Natural killer cell (primary cell): ENCODE measurements at regions not wholly inside any gene's neighbourhood (a gene's known extent, or its start where the extent isn't known, plus 50 kb on each side); places are given as distances from the start of the nearest gene placed in this dataset.

Source experiments
- ATAC-seq, 3 donors: fragments of 150-1000 bp in 2 of 3; fragments of 200-7000 bp in 1 of 3; cut with Tn5 transposase; 1 replicate in 1 of 3; 2 replicates in 2 of 3; pipeline ENCODE4 v1.10.0; 2021; ENCODE audit warnings: mild to moderate bottlenecking in 2 of 3, moderate library complexity in 2 of 3
- DNase-seq, 2 donors: peaks; one replicate each; pipeline versions ENCODE4 v3.0.0 to v3.0.0-alpha.2; 2013 to 2021; ENCODE audit warnings: mixed read lengths in 1 of 2
- H3K27ac ChIP-seq: one replicate; pipeline ENCODE4 v1.5.1; 2013; ENCODE audit warnings: mild to moderate bottlenecking, low read length
- H3K27me3 ChIP-seq: one replicate; pipeline ENCODE4 v1.6.1; 2013; ENCODE audit warnings: low read length; ENCODE audit not compliant: control insufficient read depth, insufficient read depth
- H3K36me3 ChIP-seq: one replicate; pipeline ENCODE4 v1.6.1; 2013; ENCODE audit warnings: low read length; ENCODE audit not compliant: control insufficient read depth, insufficient read depth
- H3K4me1 ChIP-seq: one replicate; pipeline ENCODE4 v1.6.1; 2013; ENCODE audit warnings: low read length; ENCODE audit not compliant: control insufficient read depth, insufficient read depth
- H3K4me3 ChIP-seq: one replicate; pipeline ENCODE4 v1.5.1; 2013; ENCODE audit warnings: low read length
- H3K9me3 ChIP-seq: one replicate; pipeline ENCODE4 v1.6.1; 2013; ENCODE audit warnings: low read length; ENCODE audit not compliant: control insufficient read depth, insufficient read depth
- H3K27ac Mint-ChIP-seq, 2 donors: one replicate each; pipeline ENCODE4 v1.8.0; 2022; ENCODE audit warnings: mild to moderate bottlenecking in 2 of 2, mixed read lengths in 2 of 2, moderate library complexity in 1 of 2
- H3K27me3 Mint-ChIP-seq, 2 donors: one replicate each; pipeline ENCODE4 v1.8.0; 2022; ENCODE audit warnings: low read depth in 2 of 2, mixed read lengths in 2 of 2
- H3K36me3 Mint-ChIP-seq: one replicate; pipeline ENCODE4 v1.8.0; 2022; ENCODE audit warnings: mixed read lengths
- H3K4me1 Mint-ChIP-seq, 2 donors: one replicate each; pipeline ENCODE4 v1.8.0; 2022; ENCODE audit warnings: mixed read lengths in 2 of 2
- H3K4me3 Mint-ChIP-seq: one replicate; pipeline ENCODE4 v1.8.0; 2022; ENCODE audit warnings: mild to moderate bottlenecking, moderate library complexity, mixed read lengths
- H3K9me3 Mint-ChIP-seq, 2 donors: one replicate each; pipeline ENCODE4 v1.8.0; 2022; ENCODE audit warnings: mixed read lengths in 2 of 2
- WGBS: methylation state at CpG from one replicate; pipeline ENCODE4 v1.1.7; 2013; ENCODE audit warnings: missing lambda C conversion rate; ENCODE audit not compliant: insufficient coverage; 5-methylcytosine and 5-hydroxymethylcytosine counted together
- intact Hi-C: fragments of 100-400 bp; cut with micrococcal nuclease; formaldehyde crosslinking; loops from one replicate; pipeline ENCODE4 v1.14.2; 2022
- TF ChIP-seq, protein P1 (sequence below): fragments of 200-600 bp; IDR thresholded peaks from one replicate; pipeline ENCODE4 v1.8.0; 2022; ENCODE audit warnings: antibody characterized with exemption

DNA sequence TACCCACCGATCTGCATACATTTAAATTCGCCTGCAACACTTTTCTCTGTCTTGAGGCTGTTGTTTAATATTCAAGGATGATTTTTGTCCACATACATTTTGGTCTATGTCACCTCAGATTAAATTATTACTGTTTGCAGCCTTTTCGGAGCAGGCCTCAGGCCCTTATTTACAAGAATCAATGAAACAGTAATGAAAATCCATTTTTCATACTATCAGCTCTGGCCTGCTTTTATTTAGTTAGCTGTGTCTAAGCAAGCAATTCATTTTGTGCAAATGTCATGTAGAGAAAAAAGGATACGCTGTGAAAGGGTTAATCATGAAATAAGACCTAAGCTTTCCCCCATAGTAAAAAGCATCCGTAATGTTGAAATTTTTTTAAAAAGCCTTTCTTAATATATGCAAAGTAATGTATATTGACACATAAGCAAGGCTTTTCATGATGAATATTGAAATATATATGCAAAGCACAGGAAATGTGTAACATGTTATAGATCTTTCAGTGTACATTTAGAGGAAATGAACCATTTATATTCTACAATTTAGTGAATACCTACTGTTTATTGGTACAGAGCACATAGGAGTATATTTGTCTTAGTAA is 1135.3 kb upstream of the ZEB2 start:
- Histone ChIP-seq H3K27me3 (no peaks in the 10 kb centered on the region), H3K27ac (no peak overlapping the region), H3K4me1 (no peaks in the 10 kb centered on the region), H3K9me3 (no peaks in the 10 kb centered on the region), H3K4me3 (no peak overlapping the region), H3K36me3 (no peaks in the 10 kb centered on the region)
- ATAC-seq (no peak), DNase-seq (no peak)
- Mint-ChIP-seq H3K27ac (no peak overlapping the region), H3K27me3 (no peaks in the 10 kb centered on the region), H3K4me1 (no peaks in the 10 kb centered on the region), H3K36me3 (no peaks in the 10 kb centered on the region), H3K9me3 (no peaks in the 10 kb centered on the region), H3K4me3 (no peak overlapping the region)
- intact Hi-C loops = no loop called here
- WGBS = 89% methylated on average over 3 of the region's 5 CpGs
- TF ChIP-seq, protein P1, sequence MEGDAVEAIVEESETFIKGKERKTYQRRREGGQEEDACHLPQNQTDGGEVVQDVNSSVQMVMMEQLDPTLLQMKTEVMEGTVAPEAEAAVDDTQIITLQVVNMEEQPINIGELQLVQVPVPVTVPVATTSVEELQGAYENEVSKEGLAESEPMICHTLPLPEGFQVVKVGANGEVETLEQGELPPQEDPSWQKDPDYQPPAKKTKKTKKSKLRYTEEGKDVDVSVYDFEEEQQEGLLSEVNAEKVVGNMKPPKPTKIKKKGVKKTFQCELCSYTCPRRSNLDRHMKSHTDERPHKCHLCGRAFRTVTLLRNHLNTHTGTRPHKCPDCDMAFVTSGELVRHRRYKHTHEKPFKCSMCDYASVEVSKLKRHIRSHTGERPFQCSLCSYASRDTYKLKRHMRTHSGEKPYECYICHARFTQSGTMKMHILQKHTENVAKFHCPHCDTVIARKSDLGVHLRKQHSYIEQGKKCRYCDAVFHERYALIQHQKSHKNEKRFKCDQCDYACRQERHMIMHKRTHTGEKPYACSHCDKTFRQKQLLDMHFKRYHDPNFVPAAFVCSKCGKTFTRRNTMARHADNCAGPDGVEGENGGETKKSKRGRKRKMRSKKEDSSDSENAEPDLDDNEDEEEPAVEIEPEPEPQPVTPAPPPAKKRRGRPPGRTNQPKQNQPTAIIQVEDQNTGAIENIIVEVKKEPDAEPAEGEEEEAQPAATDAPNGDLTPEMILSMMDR = no peak

DNA sequence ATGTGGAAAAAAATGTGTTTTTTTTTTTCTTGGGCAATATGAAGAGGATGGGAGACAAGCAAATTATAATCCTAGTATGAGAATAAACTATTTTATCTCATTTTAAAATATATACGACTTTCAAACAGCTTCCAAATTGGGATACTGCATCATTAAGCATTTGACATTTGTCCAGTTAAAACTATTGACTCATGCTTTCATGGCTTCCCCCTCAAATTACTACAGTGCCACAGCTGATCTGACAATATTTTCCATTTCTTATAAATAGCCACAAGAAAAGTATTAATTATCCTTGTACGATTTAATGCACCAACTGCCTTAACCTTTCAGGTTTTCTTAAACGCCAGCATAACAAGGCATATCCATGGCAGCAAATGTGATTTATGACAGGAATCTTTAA is 1134.8 kb upstream of the ZEB2 start:
- no peaks in the 10 kb centered on the region for H3K36me3 ChIP-seq
- Mint-ChIP-seq H3K27me3 (no peaks in the 10 kb centered on the region), H3K4me3 (no peak overlapping the region), H3K9me3 (no peaks in the 10 kb centered on the region), H3K36me3 (no peaks in the 10 kb centered on the region), H3K27ac (no peak overlapping the region), H3K4me1 (no peaks in the 10 kb centered on the region)
- TF ChIP-seq, protein P1 = no peak
- WGBS = 90% methylated on average over 3 of the region's 3 CpGs
- no peak overlapping the region for H3K4me3 ChIP-seq
- H3K9me3 ChIP-seq = no peaks in the 10 kb centered on the region
- H3K27ac ChIP-seq = no peak overlapping the region
- ATAC-seq (no peak), DNase-seq (no peak)
- H3K4me1 ChIP-seq = no peaks in the 10 kb centered on the region
- intact Hi-C loops = no loop called here
- H3K27me3 ChIP-seq = no peaks in the 10 kb centered on the region

GRCh38 chr2:145654156-145654555 is 1134.2 kb upstream of the ZEB2 start:
- Mint-ChIP-seq H3K4me1 (no peaks in the 10 kb centered on the region), H3K36me3 (no peaks in the 10 kb centered on the region), H3K27ac (no peak overlapping the region), H3K27me3 (no peaks in the 10 kb centered on the region), H3K4me3 (no peak overlapping the region), H3K9me3 (no peaks in the 10 kb centered on the region)
- WGBS = 100% methylated on average over 1 of the region's 2 CpGs
- ATAC-seq = no peak
- H3K27me3 ChIP-seq = no peaks in the 10 kb centered on the region
- no peaks in the 10 kb centered on the region for H3K4me1 ChIP-seq
- DNase-seq = no peak
- TF ChIP-seq, protein P1 = no peak
- H3K9me3 ChIP-seq = no peaks in the 10 kb centered on the region
- no peaks in the 10 kb centered on the region for H3K36me3 ChIP-seq
- intact Hi-C loops = no loop called here
- H3K4me3 ChIP-seq = no peak overlapping the region
- no peak overlapping the region for H3K27ac ChIP-seq

DNA sequence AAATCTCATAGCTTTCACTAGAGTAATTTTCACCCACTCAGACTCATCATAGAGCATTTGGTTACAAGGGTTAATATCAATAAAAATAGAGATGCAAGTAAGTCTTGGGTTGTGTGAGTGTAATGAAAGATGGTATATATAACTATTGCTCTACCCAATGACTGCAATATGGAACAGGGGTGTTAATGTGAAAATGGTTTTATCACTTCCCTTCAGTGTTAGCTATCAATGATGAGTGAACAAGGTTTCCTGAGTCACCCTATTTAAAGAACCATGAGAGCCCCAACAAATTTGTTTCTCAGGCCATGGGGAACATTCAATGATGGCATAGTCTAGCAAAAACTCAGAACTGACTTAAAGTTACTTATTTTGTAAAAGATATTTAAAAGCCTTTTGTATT is 1133.6 kb upstream of the ZEB2 start:
- Mint-ChIP-seq H3K9me3 (no peaks in the 10 kb centered on the region), H3K36me3 (no peaks in the 10 kb centered on the region), H3K4me1 (no peaks in the 10 kb centered on the region), H3K4me3 (no peak overlapping the region), H3K27me3 (no peaks in the 10 kb centered on the region), H3K27ac (no peak overlapping the region)
- DNase-seq = no peak
- Histone ChIP-seq H3K4me1 (no peaks in the 10 kb centered on the region), H3K4me3 (no peak overlapping the region), H3K27me3 (no peaks in the 10 kb centered on the region), H3K36me3 (no peaks in the 10 kb centered on the region), H3K27ac (no peak overlapping the region), H3K9me3 (no peaks in the 10 kb centered on the region)
- TF ChIP-seq, protein P1 = no peak
- intact Hi-C loops = no loop called here
- no peak for ATAC-seq
